GM23338 (cell line): ENCODE measurements at regions not wholly inside any gene's neighbourhood (a gene's known extent, or its start where the extent isn't known, plus 50 kb on each side); places are given as distances from the start of the nearest gene placed in this dataset.

Experiments
- ATAC-seq: fragments of 200-7000 bp; cut with Tn5 transposase; 3 replicates; pipeline ENCODE4 v1.9.1; 2020
- DNase-seq: peaks from one replicate; pipeline ENCODE4 v3.0.0-alpha.2; 2015; ENCODE audit warnings: low spot score
- H2AFZ ChIP-seq: fragments of 200-600 bp; sonication (generic); 2 replicates; pipeline ENCODE4 v1.8.0; 2016; ENCODE audit warnings: antibody characterized with exemption, mild to moderate bottlenecking, moderate library complexity
- H3F3A ChIP-seq: fragments of 200-600 bp; sonication (generic); replicated peaks from 2 replicates; pipeline ENCODE4 v1.8.0; 2017; ENCODE audit warnings: antibody characterized with exemption, mixed run types, low read depth
- H3K27ac ChIP-seq: fragments of 200-600 bp; sonication (generic); 2 replicates; pipeline ENCODE4 v1.6.1; 2016; ENCODE audit warnings: low read depth
- H3K27me3 ChIP-seq: fragments of 200-600 bp; sonication (generic); 2 replicates; pipeline ENCODE4 v1.8.0; 2016; ENCODE audit warnings: mild to moderate bottlenecking, mixed run types, moderate library complexity; ENCODE audit not compliant: insufficient read depth
- H3K36me3 ChIP-seq: fragments of 200-600 bp; sonication (generic); 2 replicates; pipeline ENCODE4 v1.8.0; 2016; ENCODE audit warnings: mild to moderate bottlenecking; ENCODE audit not compliant: insufficient read depth
- H3K4me1 ChIP-seq: fragments of 200-600 bp; sonication (generic); 2 replicates; pipeline ENCODE4 v1.8.0; 2016; ENCODE audit warnings: mild to moderate bottlenecking, moderate library complexity; ENCODE audit not compliant: insufficient read depth
- H3K4me2 ChIP-seq: fragments of 200-600 bp; sonication (generic); 2 replicates; pipeline ENCODE4 v1.7.1; 2017; ENCODE audit warnings: mixed run types
- H3K4me3 ChIP-seq: fragments of 200-600 bp; sonication (generic); 2 replicates; pipeline ENCODE4 v1.6.1; 2016; ENCODE audit warnings: mixed run types
- H3K79me2 ChIP-seq: fragments of 200-600 bp; sonication (generic); replicated peaks from 2 replicates; pipeline ENCODE4 v1.8.0; 2017; ENCODE audit warnings: mild to moderate bottlenecking; ENCODE audit not compliant: insufficient read depth
- H3K9me2 ChIP-seq: fragments of 200-600 bp; sonication (generic); 2 replicates; pipeline ENCODE4 v1.8.0; 2017; ENCODE audit not compliant: insufficient read depth
- H4K20me1 ChIP-seq: fragments of 200-600 bp; sonication (generic); replicated peaks from 2 replicates; pipeline ENCODE4 v1.8.0; 2017; ENCODE audit warnings: mild to moderate bottlenecking; ENCODE audit not compliant: insufficient read depth
- H3K27ac Mint-ChIP-seq: 2 replicates; pipeline ENCODE4 v1.8.0; 2020; ENCODE audit warnings: inconsistent platforms, mild to moderate bottlenecking, moderate library complexity, mixed read lengths
- H3K27me3 Mint-ChIP-seq: 3 replicates; pipeline ENCODE4 v1.8.0; 2022; ENCODE audit warnings: low read depth, mild to moderate bottlenecking, moderate library complexity, mixed read lengths, inconsistent platforms; ENCODE audit not compliant: insufficient read depth, poor library complexity
- H3K36me3 Mint-ChIP-seq: 3 replicates; pipeline ENCODE4 v1.8.0; 2021; ENCODE audit warnings: low read depth, mild to moderate bottlenecking, inconsistent platforms, moderate library complexity, mixed read lengths
- H3K4me1 Mint-ChIP-seq: 3 replicates; pipeline ENCODE4 v1.8.0; 2020; ENCODE audit warnings: mild to moderate bottlenecking, inconsistent platforms, mixed read lengths
- H3K4me3 Mint-ChIP-seq: 3 replicates; pipeline ENCODE4 v1.8.0; 2021; ENCODE audit warnings: moderate library complexity, mild to moderate bottlenecking, inconsistent platforms, mixed read lengths
- H3K9me3 Mint-ChIP-seq: 3 replicates; pipeline ENCODE4 v1.8.0; 2020; ENCODE audit warnings: moderate library complexity, mild to moderate bottlenecking, inconsistent platforms, mixed read lengths
- CREB1 ChIP-seq: fragments of 250-450 bp; sonication (Bioruptor Pico); IDR thresholded peaks from 2 replicates; pipeline ENCODE4 v1.5.0; 2020; ENCODE audit warnings: low read depth, mild to moderate bottlenecking, moderate library complexity
- ETS1 ChIP-seq: IDR thresholded peaks from 2 replicates; pipeline ENCODE4 v1.6.1; 2016; ENCODE audit warnings: antibody characterized with exemption
- EZH2 ChIP-seq: fragments of 200-600 bp; sonication (generic); IDR thresholded peaks from one replicate; pipeline ENCODE4 v1.8.0; 2017; ENCODE audit warnings: antibody characterized with exemption, mild to moderate bottlenecking, low read depth; ENCODE audit not compliant: unreplicated experiment
- EZH2phosphoT487 ChIP-seq: fragments of 200-600 bp; sonication (generic); IDR thresholded peaks from one replicate; pipeline ENCODE4 v1.8.1; 2018; ENCODE audit warnings: antibody characterized with exemption; ENCODE audit not compliant: unreplicated experiment
- JUNB ChIP-seq: IDR thresholded peaks from one replicate; pipeline ENCODE4 v1.6.1; 2016; ENCODE audit warnings: antibody characterized with exemption; ENCODE audit not compliant: unreplicated experiment
- NANOG ChIP-seq: IDR thresholded peaks from 2 replicates; pipeline ENCODE4 v1.6.1; 2016; ENCODE audit warnings: antibody characterized with exemption, borderline replicate concordance
- POLR2AphosphoS5 ChIP-seq: IDR thresholded peaks from 2 replicates; pipeline ENCODE4 v1.6.1; 2016; ENCODE audit warnings: antibody characterized with exemption, low read depth
- REST ChIP-seq: IDR thresholded peaks from one replicate; pipeline ENCODE4 v1.6.1; 2018; ENCODE audit warnings: antibody characterized with exemption; ENCODE audit not compliant: unreplicated experiment
- STAT1 ChIP-seq: IDR thresholded peaks from one replicate; pipeline ENCODE4 v1.6.1; 2016; ENCODE audit warnings: antibody characterized with exemption; ENCODE audit not compliant: unreplicated experiment
- ZNF114 ChIP-seq: fragments of 250-450 bp; sonication (Bioruptor Pico); IDR thresholded peaks from 2 replicates; pipeline ENCODE4 v1.5.0; 2020; ENCODE audit warnings: mild to moderate bottlenecking, moderate library complexity
- ZNF331 ChIP-seq: fragments of 250-450 bp; sonication (Bioruptor Pico); IDR thresholded peaks from 2 replicates; pipeline ENCODE4 v1.5.0; 2020; ENCODE audit warnings: low read depth, mild to moderate bottlenecking, moderate library complexity
- ZNF462 ChIP-seq: fragments of 250-450 bp; sonication (Bioruptor Pico); IDR thresholded peaks from 2 replicates; pipeline ENCODE4 v1.5.0; 2020; ENCODE audit warnings: mild to moderate bottlenecking, moderate library complexity
- TF ChIP-seq, protein P1 (sequence below), 2 experiments: fragments of 200-600 bp in 1 of 2; sonication (generic) in 1 of 2; conservative IDR thresholded peaks; 2 replicates each; pipeline versions ENCODE4 v1.5.1 to v1.6.1; 2016 to 2017; ENCODE audit warnings: antibody characterized with exemption in 2 of 2, low read depth in 2 of 2, mild to moderate bottlenecking in 2 of 2, moderate library complexity in 1 of 2

- Histone ChIP-seq H3K4me2 (peak overlapping the region; percentile 80), H3K27me3 (no peaks in the 10 kb centered on the region), H3K9me2 (no peaks in the 10 kb centered on the region), H4K20me1 (no peaks in the 10 kb centered on the region), H2AFZ (peak overlapping the region; percentile 93), H3K4me3 (peak overlapping the region; percentile 63), H3K4me1 (0 out of 2 replicates have a peak, but pooled peaks cover 4% of the 10 kb centered on the region), H3K36me3 (no peaks in the 10 kb centered on the region), H3F3A (no peaks in the 10 kb centered on the region), H3K27ac (no peak overlapping the region), H3K79me2 (no peaks in the 10 kb centered on the region)
- Mint-ChIP-seq H3K4me3 (peak overlapping the region; percentile 76), H3K27ac (no peak overlapping the region), H3K36me3 (no peaks in the 10 kb centered on the region), H3K27me3 (peaks cover 9% of the 10 kb centered on the region), H3K9me3 (peaks cover 4% of the 10 kb centered on the region; the same call in 1 of the 3 replicates), H3K4me1 (no peaks in the 10 kb centered on the region)
- TF ChIP-seq ZNF462 (CRISPR knock-in tag): no peak
- no peak for TF ChIP-seq STAT1
- no peak for TF ChIP-seq ZNF331 (CRISPR knock-in tag)
- no peak for TF ChIP-seq EZH2phosphoT487
- TF ChIP-seq, protein P1, sequence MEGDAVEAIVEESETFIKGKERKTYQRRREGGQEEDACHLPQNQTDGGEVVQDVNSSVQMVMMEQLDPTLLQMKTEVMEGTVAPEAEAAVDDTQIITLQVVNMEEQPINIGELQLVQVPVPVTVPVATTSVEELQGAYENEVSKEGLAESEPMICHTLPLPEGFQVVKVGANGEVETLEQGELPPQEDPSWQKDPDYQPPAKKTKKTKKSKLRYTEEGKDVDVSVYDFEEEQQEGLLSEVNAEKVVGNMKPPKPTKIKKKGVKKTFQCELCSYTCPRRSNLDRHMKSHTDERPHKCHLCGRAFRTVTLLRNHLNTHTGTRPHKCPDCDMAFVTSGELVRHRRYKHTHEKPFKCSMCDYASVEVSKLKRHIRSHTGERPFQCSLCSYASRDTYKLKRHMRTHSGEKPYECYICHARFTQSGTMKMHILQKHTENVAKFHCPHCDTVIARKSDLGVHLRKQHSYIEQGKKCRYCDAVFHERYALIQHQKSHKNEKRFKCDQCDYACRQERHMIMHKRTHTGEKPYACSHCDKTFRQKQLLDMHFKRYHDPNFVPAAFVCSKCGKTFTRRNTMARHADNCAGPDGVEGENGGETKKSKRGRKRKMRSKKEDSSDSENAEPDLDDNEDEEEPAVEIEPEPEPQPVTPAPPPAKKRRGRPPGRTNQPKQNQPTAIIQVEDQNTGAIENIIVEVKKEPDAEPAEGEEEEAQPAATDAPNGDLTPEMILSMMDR (conservative IDR thresholded peaks at IDR 0.05; ENCODE audit: low read depth in 2 of 2): no peak
- no peak; the same call in 1 of the 2 replicates for TF ChIP-seq POLR2AphosphoS5
- no peak for TF ChIP-seq EZH2
- TF ChIP-seq CREB1 (CRISPR knock-in tag): no peak
- no peak for TF ChIP-seq NANOG
- TF ChIP-seq ETS1: no peak
- TF ChIP-seq JUNB: no peak
- no peak for TF ChIP-seq REST
- TF ChIP-seq ZNF114 (CRISPR knock-in tag): no peak
- peak; percentile 82 for ATAC-seq
- DNase-seq: peak; percentile 78
Observed at GRCh38 chr15:31216215-31216911, 110.3 kb upstream of the KLF13 start.
